Gastrocnemius medialis (tissue), 4 donors: ENCODE measurements at regions not wholly inside any gene's neighbourhood (a gene's known extent, or its start where the extent isn't known, plus 50 kb on each side); places are given as distances from the start of the nearest gene placed in this dataset.
"Not testable (repeated sequence)": the region's sequence is repeated elsewhere in the genome, so short reads cannot be mapped to it uniquely, and the experiment has no call there.

Source experiments
- ATAC-seq, 2 donors: fragments of 150-250 bp; one replicate each; pipeline ENCODE4 v1.9.1; 2016
- DNase-seq, 2 donors: peaks; one replicate each; pipeline ENCODE4 v3.0.0-alpha.2; 2019
- H3K27ac ChIP-seq, 4 donors: fragments of 200-600 bp; sonication (generic); 1 replicate in 1 of 4; 2 replicates in 3 of 4; pipeline ENCODE4 v1.5.1; 2016 to 2018; ENCODE audit warnings: mild to moderate bottlenecking in 2 of 4, moderate library complexity in 1 of 4
- H3K27me3 ChIP-seq, 3 donors: fragments of 200-600 bp; sonication (generic) in 2 of 3; 1 replicate in 1 of 3; 2 replicates in 2 of 3; pipeline versions ENCODE4 v1.5.1 to v1.6.0; 2016 to 2019; ENCODE audit warnings: mild to moderate bottlenecking in 1 of 3, moderate library complexity in 1 of 3
- H3K36me3 ChIP-seq, 2 donors: fragments of 200-600 bp; sonication (generic) in 1 of 2; one replicate each; pipeline ENCODE4 v1.5.1; 2017 to 2018
- H3K4me1 ChIP-seq, 2 donors: fragments of 200-600 bp; sonication (generic) in 1 of 2; one replicate each; pipeline ENCODE4 v1.5.1; 2016 to 2017; ENCODE audit warnings: mild to moderate bottlenecking in 2 of 2
- H3K4me3 ChIP-seq, 4 donors: fragments of 200-600 bp; sonication (generic) in 3 of 4; 1 replicate in 1 of 4; 2 replicates in 3 of 4; pipeline ENCODE4 v1.5.1; 2016 to 2019; ENCODE audit warnings: mild to moderate bottlenecking in 2 of 4
- H3K9me3 ChIP-seq, 3 donors: fragments of 200-600 bp; sonication (generic) in 2 of 3; 1 replicate in 1 of 3; 2 replicates in 2 of 3; pipeline ENCODE4 v1.5.1; 2016 to 2019
- POLR2A ChIP-seq, 2 donors: fragments of 450-650 bp; IDR thresholded peaks; one replicate each; pipeline ENCODE4 v1.6.1; 2017; ENCODE audit warnings: antibody characterized with exemption in 2 of 2, mild to moderate bottlenecking in 2 of 2, moderate library complexity in 2 of 2
- in situ Hi-C, 4 donors: fragments of 200-750 bp; cut with MboI; loops; one replicate each; pipeline versions ENCODE4 v1.15.0 to v1.8.0; 2017; ENCODE audit warnings: low sequenced_read_pairs in 4 of 4
- intact Hi-C: fragments of 100-400 bp; cut with DNase I; formaldehyde crosslinking; loops from one replicate; pipeline ENCODE4 v1.15.1; 2023; ENCODE audit warnings: low total_unique reads
- TF ChIP-seq, protein P1 (sequence below), 5 experiments: fragments of 450-650 bp in 3 of 5; fragments of 200-600 bp in 2 of 5; sonication (generic) in 2 of 5; IDR thresholded peaks in 4 of 5; conservative IDR thresholded peaks in 1 of 5; 1 replicate in 4 of 5; 2 replicates in 1 of 5; pipeline ENCODE4 v1.5.1; 2016 to 2019; ENCODE audit warnings: antibody characterized with exemption in 5 of 5, mild to moderate bottlenecking in 3 of 5, moderate library complexity in 3 of 5

DNA sequence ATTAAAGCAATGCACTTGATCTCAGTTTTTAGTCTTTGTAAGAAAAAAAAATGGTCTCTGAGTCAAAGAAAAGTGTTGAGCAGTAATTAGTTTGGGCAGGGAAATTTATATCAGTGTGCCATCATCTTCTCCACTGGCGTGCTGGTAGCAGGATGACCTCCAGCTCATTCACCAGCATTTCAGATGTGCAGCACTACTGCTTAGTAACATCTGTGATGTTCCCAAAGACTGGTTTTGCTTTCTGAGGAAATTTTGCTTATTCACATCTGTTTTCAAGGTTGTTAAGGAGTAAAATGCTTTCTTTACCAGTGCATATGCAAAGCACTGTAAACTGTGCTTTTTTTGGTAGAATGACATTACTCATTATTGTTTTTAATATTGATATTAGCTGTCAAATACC is 540.4 kb downstream of the TRAM1L1 start:
- in situ Hi-C loops = no loop called here
- intact Hi-C loops = no loop called here
- Histone ChIP-seq H3K27ac (no peak overlapping the region), H3K9me3 (peaks cover 0 to 6% (median 0%) of the 10 kb centered on the region in 3 donors), H3K4me3 (no peak overlapping the region), H3K4me1 (no peaks in the 10 kb centered on the region), H3K36me3 (no peaks in the 10 kb centered on the region), H3K27me3 (no peaks in the 10 kb centered on the region)
- TF ChIP-seq, protein P1, sequence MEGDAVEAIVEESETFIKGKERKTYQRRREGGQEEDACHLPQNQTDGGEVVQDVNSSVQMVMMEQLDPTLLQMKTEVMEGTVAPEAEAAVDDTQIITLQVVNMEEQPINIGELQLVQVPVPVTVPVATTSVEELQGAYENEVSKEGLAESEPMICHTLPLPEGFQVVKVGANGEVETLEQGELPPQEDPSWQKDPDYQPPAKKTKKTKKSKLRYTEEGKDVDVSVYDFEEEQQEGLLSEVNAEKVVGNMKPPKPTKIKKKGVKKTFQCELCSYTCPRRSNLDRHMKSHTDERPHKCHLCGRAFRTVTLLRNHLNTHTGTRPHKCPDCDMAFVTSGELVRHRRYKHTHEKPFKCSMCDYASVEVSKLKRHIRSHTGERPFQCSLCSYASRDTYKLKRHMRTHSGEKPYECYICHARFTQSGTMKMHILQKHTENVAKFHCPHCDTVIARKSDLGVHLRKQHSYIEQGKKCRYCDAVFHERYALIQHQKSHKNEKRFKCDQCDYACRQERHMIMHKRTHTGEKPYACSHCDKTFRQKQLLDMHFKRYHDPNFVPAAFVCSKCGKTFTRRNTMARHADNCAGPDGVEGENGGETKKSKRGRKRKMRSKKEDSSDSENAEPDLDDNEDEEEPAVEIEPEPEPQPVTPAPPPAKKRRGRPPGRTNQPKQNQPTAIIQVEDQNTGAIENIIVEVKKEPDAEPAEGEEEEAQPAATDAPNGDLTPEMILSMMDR (IDR thresholded peaks at IDR 0.05 in 4 of 5, conservative IDR thresholded peaks at IDR 0.05 in 1 of 5) = no peak
- TF ChIP-seq POLR2A (IDR thresholded peaks at IDR 0.05) = no peak
- DNase-seq (no peak), ATAC-seq (no peak)

GRCh38 chr4:116539744-116540143 is 545.6 kb downstream of the TRAM1L1 start:
- TF ChIP-seq, protein P1 (IDR thresholded peaks at IDR 0.05 in 4 of 5, conservative IDR thresholded peaks at IDR 0.05 in 1 of 5) = no peak
- no peak for TF ChIP-seq POLR2A (IDR thresholded peaks at IDR 0.05)
- intact Hi-C loops = no loop called here
- no peaks in the 10 kb centered on the region for H3K4me1 ChIP-seq

GRCh38 chr4:116537828-116538227 is 547.5 kb downstream of the TRAM1L1 start:
- no peak overlapping the region for H3K27ac ChIP-seq
- no peak overlapping the region for H3K4me3 ChIP-seq
- H3K27me3 ChIP-seq = no peaks in the 10 kb centered on the region
- intact Hi-C loops (no loop called here), in situ Hi-C loops (no loop called here)
- H3K4me1 ChIP-seq = no peaks in the 10 kb centered on the region
- H3K36me3 ChIP-seq = no peaks in the 10 kb centered on the region
- ATAC-seq (no peak), DNase-seq (no peak)
- TF ChIP-seq POLR2A (IDR thresholded peaks at IDR 0.05) = no peak
- H3K9me3 ChIP-seq = no peaks in the 10 kb centered on the region

More at GRCh38 chr4:116539744-116540143, 545.6 kb downstream of the TRAM1L1 start:
- DNase-seq (no peak), ATAC-seq (no peak)
- Histone ChIP-seq H3K27ac (no peak overlapping the region), H3K27me3 (no peaks in the 10 kb centered on the region), H3K4me3 (no peak overlapping the region), H3K9me3 (no peaks in the 10 kb centered on the region), H3K36me3 (no peaks in the 10 kb centered on the region)
- in situ Hi-C loops = no loop called here

DNA sequence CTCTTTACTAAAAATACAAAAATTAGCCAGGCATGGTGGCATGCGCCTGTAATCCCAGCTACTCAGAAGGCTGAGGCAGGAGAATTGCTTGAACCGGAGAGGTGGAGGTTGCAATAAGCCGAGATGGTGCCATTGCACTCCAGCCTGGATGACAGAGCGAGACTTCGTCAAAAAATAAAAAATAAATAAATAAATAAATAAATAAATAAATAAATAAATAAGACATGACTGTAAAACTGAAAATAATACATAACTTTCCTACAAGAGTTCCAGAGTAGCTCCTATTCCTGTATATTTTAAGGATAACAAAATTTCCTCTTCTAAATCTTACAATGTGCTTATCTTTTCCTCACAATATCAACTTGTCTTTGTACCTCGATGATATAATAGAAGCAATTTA is 549.4 kb downstream of the TRAM1L1 start:
- DNase-seq, H3K4me1 ChIP-seq, intact Hi-C loops, H3K9me3 ChIP-seq, H3K27ac ChIP-seq, in situ Hi-C loops, H3K36me3 ChIP-seq, H3K27me3 ChIP-seq, H3K4me3 ChIP-seq, ATAC-seq: not testable (repeated sequence)

- intact Hi-C loops = no loop called here
- Histone ChIP-seq H3K4me3 (no peak overlapping the region), H3K36me3 (no peaks in the 10 kb centered on the region), H3K9me3 (no peaks in the 10 kb centered on the region), H3K4me1 (no peaks in the 10 kb centered on the region), H3K27me3 (no peaks in the 10 kb centered on the region), H3K27ac (no peak overlapping the region)
- in situ Hi-C loops = no loop called here
- DNase-seq (no peak), ATAC-seq (no peak)
- TF ChIP-seq POLR2A (IDR thresholded peaks at IDR 0.05) = no peak
- TF ChIP-seq, protein P1 (IDR thresholded peaks at IDR 0.05 in 4 of 5, conservative IDR thresholded peaks at IDR 0.05 in 1 of 5) = no peak
Observed at GRCh38 chr4:116531870-116532269, 553.5 kb downstream of the TRAM1L1 start.

- Histone ChIP-seq H3K36me3 (no peaks in the 10 kb centered on the region), H3K4me3 (no peak overlapping the region), H3K9me3 (no peaks in the 10 kb centered on the region), H3K27ac (no peak overlapping the region), H3K4me1 (no peaks in the 10 kb centered on the region), H3K27me3 (no peaks in the 10 kb centered on the region)
- TF ChIP-seq, protein P1 (IDR thresholded peaks at IDR 0.05 in 4 of 5, conservative IDR thresholded peaks at IDR 0.05 in 1 of 5) = no peak
- no peak for TF ChIP-seq POLR2A (IDR thresholded peaks at IDR 0.05)
- no peak for DNase-seq
- ATAC-seq = no peak
- in situ Hi-C loops (no loop called here), intact Hi-C loops (no loop called here)
Observed at GRCh38 chr4:116531026-116531425, 554.4 kb downstream of the TRAM1L1 start.
